H9 (cell line): ENCODE measurements at regions not wholly inside any gene's neighbourhood (a gene's known extent, or its start where the extent isn't known, plus 50 kb on each side); places are given as distances from the start of the nearest gene placed in this dataset.

ENCODE experiments used
- DNase-seq: peaks from one replicate; pipeline ENCODE4 v3.0.0-alpha.2; 2017
- H2AFZ ChIP-seq: one replicate; pipeline ENCODE4 v1.6.1; 2013; ENCODE audit warnings: mild to moderate bottlenecking, low read length, control low read depth, moderate library complexity
- H2AK5ac ChIP-seq: 2 replicates; pipeline ENCODE4 v1.6.1; 2013; ENCODE audit warnings: low read length, control low read depth, mixed read lengths; ENCODE audit not compliant: insufficient read length
- H2BK120ac ChIP-seq: one replicate; pipeline ENCODE4 v1.6.1; 2013; ENCODE audit warnings: low read depth, mild to moderate bottlenecking, low read length, control low read depth, inconsistent platforms; ENCODE audit not compliant: poor library complexity, severe bottlenecking
- H2BK12ac ChIP-seq: 2 replicates; pipeline ENCODE4 v1.6.1; 2013; ENCODE audit warnings: low read length, control low read depth, mixed read lengths, low read depth; ENCODE audit not compliant: insufficient read length
- H2BK15ac ChIP-seq: 2 replicates; pipeline ENCODE4 v1.6.1; 2013; ENCODE audit warnings: low read depth, low read length, control low read depth
- H2BK20ac ChIP-seq: one replicate; pipeline ENCODE4 v1.6.1; 2013; ENCODE audit warnings: low read depth, mild to moderate bottlenecking, low read length, control low read depth, inconsistent platforms; ENCODE audit not compliant: poor library complexity, severe bottlenecking
- H2BK5ac ChIP-seq: 2 replicates; pipeline ENCODE4 v1.6.1; 2013; ENCODE audit warnings: low read length, control low read depth, mixed read lengths; ENCODE audit not compliant: insufficient read length
- H3K14ac ChIP-seq: 2 replicates; pipeline ENCODE4 v1.6.1; 2013; ENCODE audit warnings: low read length, control low read depth; ENCODE audit not compliant: insufficient read depth
- H3K18ac ChIP-seq: 2 replicates; pipeline ENCODE4 v1.6.1; 2013; ENCODE audit warnings: low read depth, mild to moderate bottlenecking, mixed read lengths, low read length, control low read depth; ENCODE audit not compliant: insufficient read length
- H3K23ac ChIP-seq: 2 replicates; pipeline ENCODE4 v1.6.1; 2013; ENCODE audit warnings: low read length, control low read depth, mixed read lengths, low read depth; ENCODE audit not compliant: insufficient read length
- H3K23me2 ChIP-seq: 2 replicates; pipeline ENCODE4 v1.6.1; 2013; ENCODE audit warnings: low read depth, mild to moderate bottlenecking, mixed read lengths, low read length, control low read depth; ENCODE audit not compliant: insufficient read length, poor library complexity, severe bottlenecking
- H3K27ac ChIP-seq: 2 replicates; pipeline ENCODE4 v1.5.1; 2013; ENCODE audit warnings: low read length, control low read depth, mixed read lengths, low read depth; ENCODE audit not compliant: insufficient read length
- H3K27me3 ChIP-seq: 2 replicates; pipeline ENCODE4 v1.6.1; 2013; ENCODE audit warnings: low read length, control low read depth, inconsistent platforms; ENCODE audit not compliant: insufficient read depth
- H3K4ac ChIP-seq: 2 replicates; pipeline ENCODE4 v1.6.1; 2013; ENCODE audit warnings: low read depth, mild to moderate bottlenecking, control low read depth, inconsistent platforms, low read length, moderate library complexity
- H3K4me1 ChIP-seq: 2 replicates; pipeline ENCODE4 v1.6.1; 2013; ENCODE audit warnings: low read length, control low read depth, inconsistent platforms; ENCODE audit not compliant: insufficient read depth
- H3K4me2 ChIP-seq: 2 replicates; pipeline ENCODE4 v1.6.1; 2013; ENCODE audit warnings: low read length, control low read depth, mixed read lengths; ENCODE audit not compliant: insufficient read length, insufficient read depth
- H3K56ac ChIP-seq: 2 replicates; pipeline ENCODE4 v1.6.1; 2013; ENCODE audit warnings: low read depth, mild to moderate bottlenecking, mixed read lengths, low read length, control low read depth; ENCODE audit not compliant: insufficient read length
- H3K79me1 ChIP-seq: 2 replicates; pipeline ENCODE4 v1.6.1; 2013; ENCODE audit warnings: low read depth, mild to moderate bottlenecking, moderate library complexity, low read length, control low read depth, inconsistent platforms; ENCODE audit not compliant: insufficient read depth, poor library complexity, severe bottlenecking
- H3K79me2 ChIP-seq: 2 replicates; pipeline ENCODE4 v1.6.1; 2013; ENCODE audit warnings: low read length, control low read depth, inconsistent platforms; ENCODE audit not compliant: insufficient read depth
- H3K9ac ChIP-seq: 2 replicates; pipeline ENCODE4 v1.6.1; 2013; ENCODE audit warnings: low read length, control low read depth, mixed read lengths; ENCODE audit not compliant: insufficient read length; ENCODE audit errors: extremely low read depth
- H3K9me3 ChIP-seq: one replicate; pipeline ENCODE4 v1.6.1; 2013; ENCODE audit warnings: low read depth, low read length, inconsistent platforms; ENCODE audit not compliant: control insufficient read depth
- H3T11ph ChIP-seq: one replicate; pipeline ENCODE4 v1.6.1; 2013; ENCODE audit warnings: mild to moderate bottlenecking, low read length, control low read depth, inconsistent platforms
- H4K20me1 ChIP-seq: one replicate; pipeline ENCODE4 v1.6.1; 2013; ENCODE audit not compliant: control insufficient read depth, insufficient read length, insufficient read depth
- H4K5ac ChIP-seq: 2 replicates; pipeline ENCODE4 v1.6.1; 2013; ENCODE audit warnings: low read depth, mild to moderate bottlenecking, mixed read lengths, low read length, control low read depth; ENCODE audit not compliant: insufficient read length
- H4K8ac ChIP-seq: replicated peaks from 2 replicates; pipeline ENCODE4 v1.6.1; 2013; ENCODE audit warnings: low read length, control low read depth, mixed read lengths, low read depth; ENCODE audit not compliant: insufficient read length
- H4K91ac ChIP-seq: 2 replicates; pipeline ENCODE4 v1.6.1; 2013; ENCODE audit warnings: low read depth, mild to moderate bottlenecking, moderate library complexity, mixed read lengths, low read length, control low read depth; ENCODE audit not compliant: insufficient read length
- H3K27ac Mint-ChIP-seq, 3 experiments: 2 replicates in 2 of 3; 3 replicates in 1 of 3; pipeline ENCODE4 v1.8.0; 2020 to 2021; ENCODE audit warnings: mixed read lengths in 3 of 3, mild to moderate bottlenecking in 1 of 3, moderate library complexity in 1 of 3
- H3K27me3 Mint-ChIP-seq: 2 replicates; pipeline ENCODE4 v1.8.0; 2021; ENCODE audit warnings: low read depth, mild to moderate bottlenecking, moderate library complexity, mixed read lengths
- H3K36me3 Mint-ChIP-seq, 3 experiments: 2 replicates in 2 of 3; 3 replicates in 1 of 3; pipeline ENCODE4 v1.8.0; 2020 to 2021; ENCODE audit warnings: low read depth in 3 of 3, mixed read lengths in 3 of 3; ENCODE audit not compliant: insufficient read depth in 1 of 3
- H3K4me1 Mint-ChIP-seq, 2 experiments: 2 replicates each; pipeline ENCODE4 v1.8.0; 2020; ENCODE audit warnings: mixed read lengths in 2 of 2
- H3K4me3 Mint-ChIP-seq, 2 experiments: 2 replicates in 1 of 2; 3 replicates in 1 of 2; pipeline ENCODE4 v1.8.0; 2020 to 2021; ENCODE audit warnings: mild to moderate bottlenecking in 2 of 2, mixed read lengths in 2 of 2, moderate library complexity in 1 of 2
- H3K9me3 Mint-ChIP-seq, 2 experiments: 2 replicates in 1 of 2; 3 replicates in 1 of 2; pipeline ENCODE4 v1.8.0; 2020; ENCODE audit warnings: mild to moderate bottlenecking in 2 of 2, mixed read lengths in 2 of 2, moderate library complexity in 1 of 2
- WGBS: extraction: QIAGEN DNeasy Blood & Tissue Kit; methylation state at CpG from one replicate; pipeline ENCODE4 v1.1.7; 2013; ENCODE audit warnings: missing lambda C conversion rate, low lambda C conversion rate, mixed read lengths; ENCODE audit not compliant: insufficient read length; ENCODE audit errors: extremely low coverage; 5-methylcytosine and 5-hydroxymethylcytosine counted together
- TF ChIP-seq, protein P1 (sequence below): fragments of 200-600 bp; sonication (generic); conservative IDR thresholded peaks from 3 replicates; pipeline ENCODE4 v1.8.0; 2021; ENCODE audit warnings: antibody characterized with exemption, mild to moderate bottlenecking

DNA sequence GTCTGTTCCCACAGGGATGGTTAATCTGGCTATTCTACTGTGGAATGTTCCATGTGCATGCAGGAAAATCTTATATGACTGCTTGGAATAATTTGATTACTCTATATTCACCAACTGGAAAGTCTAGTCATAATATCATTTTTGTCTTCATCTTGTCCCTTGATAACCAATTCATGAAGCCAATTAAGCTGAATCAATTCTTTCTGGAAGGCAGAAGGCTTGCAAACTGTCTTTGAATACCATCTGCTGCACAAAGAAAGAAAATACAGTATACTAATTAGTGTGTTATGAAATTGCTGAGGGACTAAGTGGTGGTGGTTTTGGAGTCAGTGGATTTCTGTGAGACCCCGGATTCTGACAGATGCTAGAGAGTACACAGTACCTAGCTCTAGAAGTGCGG is 546.5 kb upstream of the MIS18BP1 start:
- Histone ChIP-seq H3K79me1 (no peaks in the 10 kb centered on the region), H3K27ac (no peak overlapping the region), H3K9me3 (no peaks in the 10 kb centered on the region), H3K27me3 (no peaks in the 10 kb centered on the region), H3K4me1 (no peaks in the 10 kb centered on the region), H3T11ph (no peak overlapping the region), H4K5ac (no peak overlapping the region), H3K18ac (no peak overlapping the region), H4K8ac (no peak overlapping the region), H3K79me2 (no peaks in the 10 kb centered on the region), H2BK20ac (no peak overlapping the region), H2BK15ac (no peak overlapping the region), H3K9ac (no peak overlapping the region), H2BK120ac (no peak overlapping the region), H2BK12ac (no peak overlapping the region), H2BK5ac (no peak overlapping the region), H3K23me2 (no peaks in the 10 kb centered on the region), H3K23ac (no peak overlapping the region), H4K20me1 (no peaks in the 10 kb centered on the region), H4K91ac (no peak overlapping the region), H3K4ac (no peak overlapping the region), H3K56ac (no peak overlapping the region), H2AK5ac (no peak overlapping the region), H3K4me2 (no peak overlapping the region), H3K14ac (no peak overlapping the region), H2AFZ (no peak overlapping the region)
- H3K4me3 Mint-ChIP-seq: no peak overlapping the region
- TF ChIP-seq, protein P1, sequence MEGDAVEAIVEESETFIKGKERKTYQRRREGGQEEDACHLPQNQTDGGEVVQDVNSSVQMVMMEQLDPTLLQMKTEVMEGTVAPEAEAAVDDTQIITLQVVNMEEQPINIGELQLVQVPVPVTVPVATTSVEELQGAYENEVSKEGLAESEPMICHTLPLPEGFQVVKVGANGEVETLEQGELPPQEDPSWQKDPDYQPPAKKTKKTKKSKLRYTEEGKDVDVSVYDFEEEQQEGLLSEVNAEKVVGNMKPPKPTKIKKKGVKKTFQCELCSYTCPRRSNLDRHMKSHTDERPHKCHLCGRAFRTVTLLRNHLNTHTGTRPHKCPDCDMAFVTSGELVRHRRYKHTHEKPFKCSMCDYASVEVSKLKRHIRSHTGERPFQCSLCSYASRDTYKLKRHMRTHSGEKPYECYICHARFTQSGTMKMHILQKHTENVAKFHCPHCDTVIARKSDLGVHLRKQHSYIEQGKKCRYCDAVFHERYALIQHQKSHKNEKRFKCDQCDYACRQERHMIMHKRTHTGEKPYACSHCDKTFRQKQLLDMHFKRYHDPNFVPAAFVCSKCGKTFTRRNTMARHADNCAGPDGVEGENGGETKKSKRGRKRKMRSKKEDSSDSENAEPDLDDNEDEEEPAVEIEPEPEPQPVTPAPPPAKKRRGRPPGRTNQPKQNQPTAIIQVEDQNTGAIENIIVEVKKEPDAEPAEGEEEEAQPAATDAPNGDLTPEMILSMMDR: no peak
- no CpG with 5 or more reads among the region's 2 CpGs for WGBS
- DNase-seq: no peak
- H3K4me1 Mint-ChIP-seq: peaks cover 4 to 8% of the 10 kb centered on the region in 2 experiments; a peak in 1 of 4 replicates
- peaks cover 0 to 4% (median 0%) of the 10 kb centered on the region in 3 experiments; a peak in 2 of 7 replicates for H3K36me3 Mint-ChIP-seq
- no peaks in the 10 kb centered on the region for H3K27me3 Mint-ChIP-seq
- H3K9me3 Mint-ChIP-seq: peaks cover 2 to 8% of the 10 kb centered on the region in 2 experiments; a peak in 3 of 5 replicates
- H3K27ac Mint-ChIP-seq: no peak overlapping the region
